ENCODE measurements at regions not wholly inside any gene's neighbourhood (a gene's known extent, or its start where the extent isn't known, plus 50 kb on each side); places are given as distances from the start of the nearest gene placed in this dataset.

DNA sequence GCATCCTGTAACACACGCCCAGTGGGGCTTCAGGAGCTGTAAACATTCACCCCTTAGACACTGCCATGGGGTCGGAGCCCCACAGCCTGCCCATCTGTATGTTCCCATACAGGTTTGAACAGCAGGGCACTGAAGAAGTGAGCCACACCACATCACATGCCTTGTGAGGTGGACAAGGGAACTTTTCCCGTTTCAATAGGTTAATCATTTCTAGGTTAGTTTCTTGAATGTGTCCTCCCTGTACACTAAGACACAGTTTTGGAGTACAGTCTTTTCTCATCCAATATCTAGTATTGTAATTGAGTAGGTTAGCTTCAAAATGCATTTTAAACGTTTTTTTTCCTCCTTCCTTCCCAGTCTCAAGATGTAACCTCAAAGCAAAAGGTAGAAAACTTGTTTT, 700.2 kb upstream of the PCDH20 start (continued):
- TF ChIP-seq, protein P1, sequence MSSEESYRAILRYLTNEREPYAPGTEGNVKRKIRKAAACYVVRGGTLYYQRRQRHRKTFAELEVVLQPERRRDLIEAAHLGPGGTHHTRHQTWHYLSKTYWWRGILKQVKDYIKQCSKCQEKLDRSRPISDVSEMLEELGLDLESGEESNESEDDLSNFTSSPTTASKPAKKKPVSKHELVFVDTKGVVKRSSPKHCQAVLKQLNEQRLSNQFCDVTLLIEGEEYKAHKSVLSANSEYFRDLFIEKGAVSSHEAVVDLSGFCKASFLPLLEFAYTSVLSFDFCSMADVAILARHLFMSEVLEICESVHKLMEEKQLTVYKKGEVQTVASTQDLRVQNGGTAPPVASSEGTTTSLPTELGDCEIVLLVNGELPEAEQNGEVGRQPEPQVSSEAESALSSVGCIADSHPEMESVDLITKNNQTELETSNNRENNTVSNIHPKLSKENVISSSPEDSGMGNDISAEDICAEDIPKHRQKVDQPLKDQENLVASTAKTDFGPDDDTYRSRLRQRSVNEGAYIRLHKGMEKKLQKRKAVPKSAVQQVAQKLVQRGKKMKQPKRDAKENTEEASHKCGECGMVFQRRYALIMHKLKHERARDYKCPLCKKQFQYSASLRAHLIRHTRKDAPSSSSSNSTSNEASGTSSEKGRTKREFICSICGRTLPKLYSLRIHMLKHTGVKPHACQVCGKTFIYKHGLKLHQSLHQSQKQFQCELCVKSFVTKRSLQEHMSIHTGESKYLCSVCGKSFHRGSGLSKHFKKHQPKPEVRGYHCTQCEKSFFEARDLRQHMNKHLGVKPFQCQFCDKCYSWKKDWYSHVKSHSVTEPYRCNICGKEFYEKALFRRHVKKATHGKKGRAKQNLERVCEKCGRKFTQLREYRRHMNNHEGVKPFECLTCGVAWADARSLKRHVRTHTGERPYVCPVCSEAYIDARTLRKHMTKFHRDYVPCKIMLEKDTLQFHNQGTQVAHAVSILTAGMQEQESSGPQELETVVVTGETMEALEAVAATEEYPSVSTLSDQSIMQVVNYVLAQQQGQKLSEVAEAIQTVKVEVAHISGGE (CRISPR knock-in tag; IDR thresholded peaks at IDR 0.05), result no peak
- TF ChIP-seq STAT1 (conservative IDR thresholded peaks at IDR 0.05), result no peak
- no peak for TF ChIP-seq SUPT20H (IDR thresholded peaks at IDR 0.05; ENCODE audit: borderline replicate concordance, control insufficient read depth, low read depth, low read length)
- no peak for TF ChIP-seq ZZZ3 (IDR thresholded peaks at IDR 0.05; ENCODE audit: control insufficient read depth, insufficient read length, low read depth)
- TF ChIP-seq, protein P2, sequence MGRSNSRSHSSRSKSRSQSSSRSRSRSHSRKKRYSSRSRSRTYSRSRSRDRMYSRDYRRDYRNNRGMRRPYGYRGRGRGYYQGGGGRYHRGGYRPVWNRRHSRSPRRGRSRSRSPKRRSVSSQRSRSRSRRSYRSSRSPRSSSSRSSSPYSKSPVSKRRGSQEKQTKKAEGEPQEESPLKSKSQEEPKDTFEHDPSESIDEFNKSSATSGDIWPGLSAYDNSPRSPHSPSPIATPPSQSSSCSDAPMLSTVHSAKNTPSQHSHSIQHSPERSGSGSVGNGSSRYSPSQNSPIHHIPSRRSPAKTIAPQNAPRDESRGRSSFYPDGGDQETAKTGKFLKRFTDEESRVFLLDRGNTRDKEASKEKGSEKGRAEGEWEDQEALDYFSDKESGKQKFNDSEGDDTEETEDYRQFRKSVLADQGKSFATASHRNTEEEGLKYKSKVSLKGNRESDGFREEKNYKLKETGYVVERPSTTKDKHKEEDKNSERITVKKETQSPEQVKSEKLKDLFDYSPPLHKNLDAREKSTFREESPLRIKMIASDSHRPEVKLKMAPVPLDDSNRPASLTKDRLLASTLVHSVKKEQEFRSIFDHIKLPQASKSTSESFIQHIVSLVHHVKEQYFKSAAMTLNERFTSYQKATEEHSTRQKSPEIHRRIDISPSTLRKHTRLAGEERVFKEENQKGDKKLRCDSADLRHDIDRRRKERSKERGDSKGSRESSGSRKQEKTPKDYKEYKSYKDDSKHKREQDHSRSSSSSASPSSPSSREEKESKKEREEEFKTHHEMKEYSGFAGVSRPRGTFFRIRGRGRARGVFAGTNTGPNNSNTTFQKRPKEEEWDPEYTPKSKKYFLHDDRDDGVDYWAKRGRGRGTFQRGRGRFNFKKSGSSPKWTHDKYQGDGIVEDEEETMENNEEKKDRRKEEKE (IDR thresholded peaks at IDR 0.05), result no peak

DNA sequence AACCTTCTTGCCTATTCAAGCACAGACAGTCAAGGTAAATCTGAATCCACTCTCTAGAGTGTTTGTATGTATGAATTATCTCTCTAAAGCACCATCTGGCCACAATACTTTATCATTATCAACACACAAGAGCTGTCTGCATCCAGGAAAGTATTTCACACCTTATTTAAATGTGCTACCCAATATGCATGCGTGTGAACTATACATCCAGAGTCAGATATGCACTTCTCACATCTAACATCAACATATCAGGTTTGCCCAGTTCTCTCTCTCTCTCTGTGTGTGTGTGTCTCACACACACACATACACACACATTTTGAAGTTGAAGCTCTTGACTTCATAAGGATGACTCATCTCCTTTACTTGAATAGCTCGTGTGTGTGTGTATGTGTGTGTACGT, 697.5 kb upstream of the PCDH20 start:
- no peak for DNase-seq (ENCODE audit: low read depth, low spot score)
- Histone ChIP-seq H3K4me1 (ENCODE audit: control insufficient read depth, insufficient read depth, low read length) (no peaks in the 10 kb centered on the region), H3K9me3 (replicated peaks; ENCODE audit: control insufficient read depth, insufficient read depth, low read length) (no peaks in the 10 kb centered on the region), H3K27ac (ENCODE audit: control insufficient read depth, insufficient read depth) (no peak overlapping the region), H3K4me3 (no peak overlapping the region), H3K36me3 (ENCODE audit: control insufficient read depth in 2 of 2, insufficient read depth in 2 of 2, low read length in 1 of 2) (no peaks in the 10 kb centered on the region), H4K20me1 (ENCODE audit: control insufficient read depth, insufficient read depth) (no peaks in the 10 kb centered on the region), H3K79me2 (ENCODE audit: control insufficient read depth, insufficient read depth, low read length) (no peaks in the 10 kb centered on the region), H2AFZ (ENCODE audit: control insufficient read depth, low read depth, low read length) (no peak overlapping the region), H3K27me3 (replicated peaks in 1 of 2; ENCODE audit: control insufficient read depth in 2 of 2, insufficient read depth in 2 of 2, low read length in 1 of 2) (no peaks in the 10 kb centered on the region), H3K9ac (ENCODE audit: control insufficient read depth, insufficient read depth, low read length) (no peak overlapping the region), H3K4me2 (ENCODE audit: control insufficient read depth, insufficient read depth) (no peak overlapping the region)
- no peak; the same call in 2 of the 3 replicates for ATAC-seq
- BruUV-seq (replicated peaks), result no TSS peak
- in situ Hi-C loops (cut with MboI), result no loop called here
- FAIRE-seq, result peak; percentile 81
- intact Hi-C loops (cut with micrococcal nuclease; ENCODE audit: unreplicated experiment), result loop anchor here (10.0 kb wide), 2 partner anchors 402 to 432 kb away; no protein-coding TSS in a partner anchor
- POLR2A ChIA-PET, result no interaction called here
- SMC1A ChIA-PET (ENCODE audit: uncharacterized antibody, unreplicated experiment), result interaction anchor here (1.5 kb wide), 1 partner anchor 9 kb away, joined by 3 read pairs; no protein-coding TSS in a partner anchor
- RAD21 ChIA-PET (ENCODE audit: unreplicated experiment), result no interaction called here
- CTCF ChIA-PET, result interaction anchor here (1.2 kb wide), 1 partner anchor 245 kb away, joined by 5 read pairs; no protein-coding TSS in a partner anchor
- WGBS (ENCODE audit: insufficient coverage, insufficient replicate concordance, low lambda C conversion rate, missing lambda C conversion rate), result 28% methylated on average over 3 of the region's 3 CpGs
- TF ChIP-seq YY1 (IDR thresholded peaks at IDR 0.05; ENCODE audit: low read depth, low read length) (no peak), NR2F1 (conservative IDR thresholded peaks at IDR 0.05) (no peak), ZNF24 (IDR thresholded peaks at IDR 0.05) (no peak), GATAD2B (conservative IDR thresholded peaks at IDR 0.05; ENCODE audit: low read depth) (no peak), PAX8 (IDR thresholded peaks at IDR 0.05) (no peak), EGR1 (IDR thresholded peaks at IDR 0.05; ENCODE audit: borderline replicate concordance in 1 of 2, low read depth in 2 of 2, low read length in 2 of 2) (no peak)
- TF ChIP-seq, protein P3, sequence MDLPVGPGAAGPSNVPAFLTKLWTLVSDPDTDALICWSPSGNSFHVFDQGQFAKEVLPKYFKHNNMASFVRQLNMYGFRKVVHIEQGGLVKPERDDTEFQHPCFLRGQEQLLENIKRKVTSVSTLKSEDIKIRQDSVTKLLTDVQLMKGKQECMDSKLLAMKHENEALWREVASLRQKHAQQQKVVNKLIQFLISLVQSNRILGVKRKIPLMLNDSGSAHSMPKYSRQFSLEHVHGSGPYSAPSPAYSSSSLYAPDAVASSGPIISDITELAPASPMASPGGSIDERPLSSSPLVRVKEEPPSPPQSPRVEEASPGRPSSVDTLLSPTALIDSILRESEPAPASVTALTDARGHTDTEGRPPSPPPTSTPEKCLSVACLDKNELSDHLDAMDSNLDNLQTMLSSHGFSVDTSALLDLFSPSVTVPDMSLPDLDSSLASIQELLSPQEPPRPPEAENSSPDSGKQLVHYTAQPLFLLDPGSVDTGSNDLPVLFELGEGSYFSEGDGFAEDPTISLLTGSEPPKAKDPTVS (IDR thresholded peaks at IDR 0.05; ENCODE audit: low read depth, low read length), result no peak
- TF ChIP-seq, protein P4, sequence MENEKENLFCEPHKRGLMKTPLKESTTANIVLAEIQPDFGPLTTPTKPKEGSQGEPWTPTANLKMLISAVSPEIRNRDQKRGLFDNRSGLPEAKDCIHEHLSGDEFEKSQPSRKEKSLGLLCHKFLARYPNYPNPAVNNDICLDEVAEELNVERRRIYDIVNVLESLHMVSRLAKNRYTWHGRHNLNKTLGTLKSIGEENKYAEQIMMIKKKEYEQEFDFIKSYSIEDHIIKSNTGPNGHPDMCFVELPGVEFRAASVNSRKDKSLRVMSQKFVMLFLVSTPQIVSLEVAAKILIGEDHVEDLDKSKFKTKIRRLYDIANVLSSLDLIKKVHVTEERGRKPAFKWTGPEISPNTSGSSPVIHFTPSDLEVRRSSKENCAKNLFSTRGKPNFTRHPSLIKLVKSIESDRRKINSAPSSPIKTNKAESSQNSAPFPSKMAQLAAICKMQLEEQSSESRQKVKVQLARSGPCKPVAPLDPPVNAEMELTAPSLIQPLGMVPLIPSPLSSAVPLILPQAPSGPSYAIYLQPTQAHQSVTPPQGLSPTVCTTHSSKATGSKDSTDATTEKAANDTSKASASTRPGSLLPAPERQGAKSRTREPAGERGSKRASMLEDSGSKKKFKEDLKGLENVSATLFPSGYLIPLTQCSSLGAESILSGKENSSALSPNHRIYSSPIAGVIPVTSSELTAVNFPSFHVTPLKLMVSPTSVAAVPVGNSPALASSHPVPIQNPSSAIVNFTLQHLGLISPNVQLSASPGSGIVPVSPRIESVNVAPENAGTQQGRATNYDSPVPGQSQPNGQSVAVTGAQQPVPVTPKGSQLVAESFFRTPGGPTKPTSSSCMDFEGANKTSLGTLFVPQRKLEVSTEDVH (IDR thresholded peaks at IDR 0.05; ENCODE audit: low read depth, partially characterized antibody), result no peak
